ENCODE measurements at regions not wholly inside any gene's neighbourhood (a gene's known extent, or its start where the extent isn't known, plus 50 kb on each side); places are given as distances from the start of the nearest gene placed in this dataset.

- no peak for TF ChIP-seq ZNF462 (CRISPR knock-in tag; IDR thresholded peaks at IDR 0.05)
- TF ChIP-seq ETS1 (IDR thresholded peaks at IDR 0.05): no peak
- TF ChIP-seq CREB1 (CRISPR knock-in tag; IDR thresholded peaks at IDR 0.05; ENCODE audit: low read depth): no peak
- TF ChIP-seq JUNB (IDR thresholded peaks at IDR 0.05; ENCODE audit: unreplicated experiment): no peak
- no peak for TF ChIP-seq STAT1 (IDR thresholded peaks at IDR 0.05; ENCODE audit: unreplicated experiment)
- TF ChIP-seq EZH2phosphoT487 (IDR thresholded peaks at IDR 0.05; ENCODE audit: unreplicated experiment): no peak
- no peak for TF ChIP-seq ZNF331 (CRISPR knock-in tag; IDR thresholded peaks at IDR 0.05; ENCODE audit: low read depth)
- no peak for TF ChIP-seq NANOG (IDR thresholded peaks at IDR 0.05; ENCODE audit: borderline replicate concordance)
Measured at GRCh38 chr11:97743205-97743742, 1277.5 kb upstream of the CNTN5 start (continued).

GRCh38 chr11:97745515-97746050 lies 1275.2 kb upstream of the CNTN5 start:
- no peaks in the 10 kb centered on the region for H3K4me1 ChIP-seq (ENCODE audit: insufficient read depth)
- H3K79me2 ChIP-seq (replicated peaks; ENCODE audit: insufficient read depth): no peaks in the 10 kb centered on the region
- Mint-ChIP-seq H3K4me1 (no peaks in the 10 kb centered on the region), H3K27ac (no peak overlapping the region), H3K36me3 (ENCODE audit: low read depth) (peaks cover 30% of the 10 kb centered on the region), H3K9me3 (peaks cover 32% of the 10 kb centered on the region), H3K4me3 (no peak overlapping the region), H3K27me3 (ENCODE audit: insufficient read depth, low read depth, poor library complexity) (no peaks in the 10 kb centered on the region)
- H3K36me3 ChIP-seq (ENCODE audit: insufficient read depth): 0 out of 2 replicates have a peak, but pooled peaks cover 5% of the 10 kb centered on the region
- H3K27ac ChIP-seq (ENCODE audit: low read depth): no peak overlapping the region
- ATAC-seq (no peak), DNase-seq (ENCODE audit: low spot score) (no peak)
- no peak overlapping the region for H3K4me2 ChIP-seq
- H2AFZ ChIP-seq: no peak overlapping the region
- peaks cover 10% of the 10 kb centered on the region; the same call in 1 of the 2 replicates for H3K9me2 ChIP-seq (ENCODE audit: insufficient read depth)
- no peak overlapping the region for H3K4me3 ChIP-seq
- H4K20me1 ChIP-seq (replicated peaks; ENCODE audit: insufficient read depth): no peaks in the 10 kb centered on the region
- H3F3A ChIP-seq (replicated peaks; ENCODE audit: low read depth): no peaks in the 10 kb centered on the region
- H3K27me3 ChIP-seq (ENCODE audit: insufficient read depth): no peaks in the 10 kb centered on the region
- no peak for TF ChIP-seq CREB1 (CRISPR knock-in tag; IDR thresholded peaks at IDR 0.05; ENCODE audit: low read depth)
- TF ChIP-seq NANOG (IDR thresholded peaks at IDR 0.05; ENCODE audit: borderline replicate concordance): no peak
- TF ChIP-seq ZNF462 (CRISPR knock-in tag; IDR thresholded peaks at IDR 0.05): no peak

Measured in GM23338 (cell line).